Epithelial cell of esophagus (primary cell): ENCODE measurements at regions not wholly inside any gene's neighbourhood (a gene's known extent, or its start where the extent isn't known, plus 50 kb on each side); places are given as distances from the start of the nearest gene placed in this dataset.
A peak's percentile ranks its signal among the peaks of the same experiment; 100 is the strongest.

ENCODE experiments used
- DNase-seq: peaks from one replicate; pipeline ENCODE4 v3.0.0; 2010; ENCODE audit warnings: low read depth
- H3K4me3 ChIP-seq: 2 replicates; pipeline ENCODE4 v1.5.1; 2011; ENCODE audit warnings: mild to moderate bottlenecking, low read length, control low read depth
- TF ChIP-seq, protein P1 (sequence below): IDR thresholded peaks from 2 replicates; pipeline ENCODE4 v1.5.1; 2011; ENCODE audit warnings: low read depth, mild to moderate bottlenecking, low read length, control low read depth, inconsistent platforms; ENCODE audit not compliant: insufficient read depth; ENCODE audit errors: missing control alignments

DNA sequence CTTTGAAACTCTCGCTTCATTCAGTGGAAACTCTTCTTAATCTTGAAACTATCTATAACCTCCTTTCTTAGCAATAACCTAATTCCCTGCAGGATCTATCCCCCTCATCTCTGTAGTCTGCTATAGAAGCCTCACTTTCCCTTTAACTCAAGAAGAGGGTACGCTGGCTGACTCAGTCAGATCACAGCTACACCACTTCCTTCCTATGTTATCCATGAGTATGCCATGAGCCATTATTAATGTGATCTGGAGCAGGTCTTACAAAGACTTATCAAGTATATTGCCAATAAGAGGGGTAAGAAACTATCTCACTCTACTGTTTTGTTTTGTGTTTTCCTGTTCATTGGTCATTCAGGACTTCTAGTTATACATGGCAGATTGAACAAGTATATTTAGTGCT is 165.3 kb downstream of the PJA1 start:
- DNase-seq, result peak; percentile 36
- TF ChIP-seq, protein P1, sequence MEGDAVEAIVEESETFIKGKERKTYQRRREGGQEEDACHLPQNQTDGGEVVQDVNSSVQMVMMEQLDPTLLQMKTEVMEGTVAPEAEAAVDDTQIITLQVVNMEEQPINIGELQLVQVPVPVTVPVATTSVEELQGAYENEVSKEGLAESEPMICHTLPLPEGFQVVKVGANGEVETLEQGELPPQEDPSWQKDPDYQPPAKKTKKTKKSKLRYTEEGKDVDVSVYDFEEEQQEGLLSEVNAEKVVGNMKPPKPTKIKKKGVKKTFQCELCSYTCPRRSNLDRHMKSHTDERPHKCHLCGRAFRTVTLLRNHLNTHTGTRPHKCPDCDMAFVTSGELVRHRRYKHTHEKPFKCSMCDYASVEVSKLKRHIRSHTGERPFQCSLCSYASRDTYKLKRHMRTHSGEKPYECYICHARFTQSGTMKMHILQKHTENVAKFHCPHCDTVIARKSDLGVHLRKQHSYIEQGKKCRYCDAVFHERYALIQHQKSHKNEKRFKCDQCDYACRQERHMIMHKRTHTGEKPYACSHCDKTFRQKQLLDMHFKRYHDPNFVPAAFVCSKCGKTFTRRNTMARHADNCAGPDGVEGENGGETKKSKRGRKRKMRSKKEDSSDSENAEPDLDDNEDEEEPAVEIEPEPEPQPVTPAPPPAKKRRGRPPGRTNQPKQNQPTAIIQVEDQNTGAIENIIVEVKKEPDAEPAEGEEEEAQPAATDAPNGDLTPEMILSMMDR, result no peak
- H3K4me3 ChIP-seq, result no peak overlapping the region

DNA sequence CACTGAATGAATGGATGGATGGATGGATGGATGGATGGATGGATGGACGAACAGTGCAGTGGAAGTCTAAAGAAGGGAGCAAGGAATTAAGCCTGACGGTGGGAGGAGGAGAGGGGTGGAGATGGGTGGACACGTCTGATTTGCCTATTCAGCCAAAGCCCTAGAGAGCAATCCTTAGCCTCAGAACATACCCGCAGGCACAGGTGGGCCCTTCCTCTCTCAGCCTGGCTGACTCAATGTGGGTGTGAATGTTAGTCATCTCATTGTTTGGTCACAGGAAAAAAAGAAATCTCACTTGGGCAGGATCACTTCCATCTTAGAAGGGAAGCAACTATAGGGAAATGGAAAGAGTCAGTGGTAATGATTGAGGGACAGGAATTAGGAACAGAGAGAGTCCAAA is 165.9 kb downstream of the PJA1 start:
- H3K4me3 ChIP-seq, result no peak overlapping the region
- peak; percentile 92 for DNase-seq
- TF ChIP-seq, protein P1, result no peak

DNA sequence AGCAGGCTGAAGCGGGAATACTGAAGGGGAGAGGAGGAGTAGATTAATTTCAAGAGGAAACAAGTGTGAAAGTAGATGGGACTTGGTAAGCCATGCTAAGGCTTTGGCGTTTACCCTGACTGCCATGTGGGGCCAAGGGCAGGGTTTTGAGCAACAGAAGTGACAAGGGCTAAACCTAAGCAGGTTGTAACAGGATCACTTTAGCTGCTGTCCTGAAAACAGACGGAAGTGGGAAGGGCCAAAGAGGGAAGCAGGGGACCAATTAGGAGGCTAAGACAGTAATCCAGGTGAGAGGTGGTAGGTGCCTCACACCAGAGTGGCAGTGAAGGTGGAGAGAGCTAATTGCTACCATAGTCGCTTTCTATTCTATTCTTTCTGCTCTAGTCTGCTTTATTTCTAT is 166.5 kb downstream of the PJA1 start:
- no peak overlapping the region for H3K4me3 ChIP-seq
- TF ChIP-seq, protein P1, result no peak
- peak; percentile 59 for DNase-seq

DNA sequence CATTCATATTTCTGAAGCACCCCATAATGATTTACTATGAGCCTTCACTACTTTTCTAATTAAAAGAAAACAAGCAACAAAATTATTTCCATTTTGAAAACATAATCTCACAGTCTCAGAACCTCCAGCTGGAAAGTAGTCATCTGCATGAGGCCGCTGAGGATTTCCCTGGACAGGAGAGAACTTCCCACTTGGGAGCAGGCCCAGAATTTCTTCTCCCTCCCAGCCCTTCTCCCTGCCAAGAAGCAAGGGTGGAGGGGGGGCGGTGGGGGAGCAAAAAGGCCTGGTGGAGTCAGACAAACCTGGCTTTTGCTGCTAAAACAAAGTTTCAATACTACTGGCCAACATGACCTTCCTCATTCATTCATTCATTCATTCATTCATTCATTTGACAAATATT is 167.3 kb downstream of the PJA1 start:
- TF ChIP-seq, protein P1, result no peak
- no peak overlapping the region for H3K4me3 ChIP-seq
- peak; percentile 5 for DNase-seq

DNA sequence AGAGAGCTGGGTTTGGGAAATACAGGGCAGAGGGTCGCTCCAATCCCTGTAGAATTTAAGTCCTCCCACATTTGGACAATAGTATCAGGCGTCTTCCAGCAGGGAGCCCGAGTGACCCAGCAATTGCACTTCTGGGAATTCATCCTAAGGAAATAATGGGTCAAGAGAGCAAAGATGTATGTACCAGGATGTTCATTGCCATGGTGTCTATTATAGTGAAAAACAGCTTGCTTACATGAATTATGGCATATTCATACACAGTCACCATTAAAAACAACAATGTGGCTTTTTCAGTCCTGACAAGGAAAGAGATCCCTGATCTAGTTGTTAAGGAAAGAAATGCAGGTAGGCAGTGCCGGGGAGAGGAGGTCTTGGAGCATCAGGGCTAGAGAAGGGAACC is 167.7 kb downstream of the PJA1 start:
- TF ChIP-seq, protein P1, result no peak
- DNase-seq, result no peak
- no peak overlapping the region for H3K4me3 ChIP-seq

DNA sequence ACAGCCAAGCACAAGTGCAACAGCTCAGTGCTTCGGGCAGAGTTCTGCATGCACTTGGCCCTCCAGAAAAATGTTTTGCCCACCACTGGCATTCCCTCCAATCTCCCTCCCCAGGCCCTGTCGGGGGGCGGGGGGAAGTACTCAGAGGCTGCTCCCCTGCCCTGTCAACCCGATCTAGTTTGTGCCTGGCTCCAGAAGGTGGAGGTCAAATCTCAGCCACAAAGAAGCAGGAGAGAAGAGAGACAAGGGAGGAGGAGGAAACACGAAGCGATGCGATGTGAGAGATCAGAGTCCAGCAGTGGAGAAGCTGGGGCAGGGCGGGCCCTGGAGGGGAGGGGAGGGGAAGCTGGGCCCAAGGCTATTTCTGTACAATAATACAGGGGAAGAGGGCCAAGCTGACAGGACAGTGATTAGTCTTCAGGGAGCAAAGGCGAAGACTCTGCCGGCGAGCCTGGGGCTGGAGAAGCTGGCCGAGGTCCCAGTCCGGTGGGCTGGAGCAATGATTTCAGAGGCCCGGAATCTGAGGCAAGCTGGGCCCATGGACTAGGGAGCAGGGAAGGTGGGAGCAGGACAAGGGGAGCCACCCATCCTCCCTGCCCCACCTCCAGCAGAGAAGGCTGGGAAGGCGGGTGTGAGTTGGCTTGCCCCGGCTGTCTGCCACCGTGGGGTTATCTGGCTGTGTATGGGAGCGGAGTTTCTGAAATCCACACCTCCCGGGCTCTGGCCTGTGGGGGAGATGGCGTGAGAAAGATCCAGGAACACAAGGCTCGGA is 167.1 kb downstream of the EFNB1 start:
- peak; percentile 6 for DNase-seq
- no peak overlapping the region for H3K4me3 ChIP-seq
- TF ChIP-seq, protein P1, result no peak

DNA sequence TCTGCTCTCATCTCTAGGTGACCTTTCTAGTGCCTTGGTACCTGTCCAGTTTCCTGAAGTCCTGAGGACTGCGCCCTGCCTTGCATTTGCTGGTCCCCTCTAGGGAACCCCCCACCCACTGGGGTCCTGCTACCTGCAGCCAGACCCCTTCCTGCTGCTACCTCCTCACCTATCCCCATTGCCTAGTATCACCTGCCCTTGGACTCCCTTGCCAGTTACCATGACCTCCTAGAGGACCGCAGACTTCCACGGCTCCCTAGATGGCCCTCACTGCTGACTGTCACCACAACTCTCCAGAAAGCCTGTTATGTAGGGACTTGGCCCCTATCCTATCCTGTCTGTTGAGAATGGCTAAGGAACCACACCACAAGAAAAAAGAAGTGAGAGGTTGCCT is 166.6 kb downstream of the EFNB1 start:
- DNase-seq, result no peak
- TF ChIP-seq, protein P1, result no peak

More for the DNA sequence above, 166.6 kb downstream of the EFNB1 start:
- H3K4me3 ChIP-seq, result no peak overlapping the region
